Tibial nerve (tissue), 4 donors: ENCODE measurements at regions not wholly inside any gene's neighbourhood (a gene's known extent, or its start where the extent isn't known, plus 50 kb on each side); places are given as distances from the start of the nearest gene placed in this dataset.

Experiments used
- CTCF ChIP-seq, 5 experiments: fragments of 200-600 bp in 3 of 5; fragments of 450-650 bp in 2 of 5; sonication (generic) in 3 of 5; IDR thresholded peaks; one replicate each; pipeline ENCODE4 v1.5.1; 2016 to 2019; ENCODE audit warnings: antibody characterized with exemption in 5 of 5, mild to moderate bottlenecking in 3 of 5, moderate library complexity in 2 of 5
- EP300 ChIP-seq, 2 donors: sonication (generic); formaldehyde crosslinking; IDR thresholded peaks; one replicate each; pipeline ENCODE4 v1.6.1; 2017; ENCODE audit warnings: antibody characterized with exemption in 2 of 2, mild to moderate bottlenecking in 1 of 2
- POLR2A ChIP-seq, 2 donors: fragments of 450-650 bp; IDR thresholded peaks; one replicate each; pipeline ENCODE4 v1.6.1; 2017; ENCODE audit warnings: antibody characterized with exemption in 2 of 2, mild to moderate bottlenecking in 2 of 2, moderate library complexity in 2 of 2

- TF ChIP-seq POLR2A (IDR thresholded peaks at IDR 0.05) (no peak), CTCF (IDR thresholded peaks at IDR 0.05) (no peak), EP300 (IDR thresholded peaks at IDR 0.05) (no peak)
These were observed 122.7 kb upstream of the FAM78B start for GRCh38 chr1:166289309-166290050.
